Adrenal gland (tissue), 5 donors: ENCODE measurements at regions not wholly inside any gene's neighbourhood (a gene's known extent, or its start where the extent isn't known, plus 50 kb on each side); places are given as distances from the start of the nearest gene placed in this dataset.

Experiments used
- CTCF ChIP-seq, 6 experiments: fragments of 450-650 bp in 4 of 6; fragments of 200-600 bp in 2 of 6; sonication (generic) in 1 of 6; IDR thresholded peaks; 1 replicate in 5 of 6; 2 replicates in 1 of 6; pipeline versions ENCODE4 v1.5.1 to v1.8.0; 2016 to 2021; ENCODE audit warnings: antibody characterized with exemption in 6 of 6, mild to moderate bottlenecking in 2 of 6, moderate library complexity in 1 of 6
- POLR2A ChIP-seq, 2 donors: fragments of 450-650 bp; IDR thresholded peaks; one replicate each; pipeline ENCODE4 v1.6.1; 2017; ENCODE audit warnings: antibody characterized with exemption in 2 of 2, mild to moderate bottlenecking in 2 of 2, moderate library complexity in 1 of 2
- donor health status: DM: no; HTN: no; CAD: no.

- TF ChIP-seq POLR2A (IDR thresholded peaks at IDR 0.05): no peak
- TF ChIP-seq CTCF (IDR thresholded peaks at IDR 0.05): no peak
These were observed 95.0 kb upstream of the CABCOCO1 start for GRCh38 chr10:61567729-61568128.
